ENCODE measurements at regions not wholly inside any gene's neighbourhood (a gene's known extent, or its start where the extent isn't known, plus 50 kb on each side); places are given as distances from the start of the nearest gene placed in this dataset.
"Not testable (repeated sequence)": the region's sequence is repeated elsewhere in the genome, so short reads cannot be mapped to it uniquely, and the experiment has no call there.

GRCh38 chr13:73324842-73325722 lies 266.3 kb downstream of the KLF5 start:
- FAIRE-seq = no peak

GRCh38 chr13:73323615-73324014 lies 264.8 kb downstream of the KLF5 start:
- FAIRE-seq = no peak

GRCh38 chr13:73321043-73321442 lies 262.2 kb downstream of the KLF5 start:
- FAIRE-seq = no peak

- FAIRE-seq = no peak
Observed at GRCh38 chr13:73317140-73317539, 258.3 kb downstream of the KLF5 start.

GRCh38 chr13:73310366-73310765 lies 251.6 kb downstream of the KLF5 start:
- no peak for FAIRE-seq

GRCh38 chr13:73307481-73307880 lies 248.7 kb downstream of the KLF5 start:
- no peak for FAIRE-seq

- FAIRE-seq = no peak
Observed at GRCh38 chr13:73306688-73307087, 247.9 kb downstream of the KLF5 start.

GRCh38 chr13:73304442-73304841 lies 245.6 kb downstream of the KLF5 start:
- FAIRE-seq = no peak

- FAIRE-seq = no peak
Observed at GRCh38 chr13:73303851-73304250, 245.0 kb downstream of the KLF5 start.

GRCh38 chr13:73301622-73302021 lies 242.8 kb downstream of the KLF5 start:
- not testable (repeated sequence) for FAIRE-seq

GRCh38 chr13:73300718-73301425 lies 242.1 kb downstream of the KLF5 start:
- FAIRE-seq = peak; percentile 18

- no peak for FAIRE-seq
Observed at GRCh38 chr13:73299787-73300186, 241.0 kb downstream of the KLF5 start.

GRCh38 chr13:73293913-73294523 lies 235.2 kb downstream of the KLF5 start:
- FAIRE-seq = no peak

- no peak for FAIRE-seq
Observed at GRCh38 chr13:73292127-73292526, 233.3 kb downstream of the KLF5 start.

- FAIRE-seq = no peak
Observed at GRCh38 chr13:73290844-73291243, 232.0 kb downstream of the KLF5 start.

GRCh38 chr13:73288596-73288995 lies 229.8 kb downstream of the KLF5 start:
- FAIRE-seq = no peak

- FAIRE-seq = no peak
Observed at GRCh38 chr13:73287831-73288230, 229.0 kb downstream of the KLF5 start.

GRCh38 chr13:73286942-73287620 lies 228.3 kb downstream of the KLF5 start:
- no peak for FAIRE-seq

GRCh38 chr13:73286177-73286576 lies 227.4 kb downstream of the KLF5 start:
- FAIRE-seq = no peak

GRCh38 chr13:73284081-73284874 lies 225.5 kb downstream of the KLF5 start:
- no peak for FAIRE-seq

- FAIRE-seq = no peak
Observed at GRCh38 chr13:73283636-73284035, 224.8 kb downstream of the KLF5 start.

GRCh38 chr13:73281746-73282145 lies 222.9 kb downstream of the KLF5 start:
- FAIRE-seq = no peak
